ENCODE measurements at regions not wholly inside any gene's neighbourhood (a gene's known extent, or its start where the extent isn't known, plus 50 kb on each side); places are given as distances from the start of the nearest gene placed in this dataset.

DNA sequence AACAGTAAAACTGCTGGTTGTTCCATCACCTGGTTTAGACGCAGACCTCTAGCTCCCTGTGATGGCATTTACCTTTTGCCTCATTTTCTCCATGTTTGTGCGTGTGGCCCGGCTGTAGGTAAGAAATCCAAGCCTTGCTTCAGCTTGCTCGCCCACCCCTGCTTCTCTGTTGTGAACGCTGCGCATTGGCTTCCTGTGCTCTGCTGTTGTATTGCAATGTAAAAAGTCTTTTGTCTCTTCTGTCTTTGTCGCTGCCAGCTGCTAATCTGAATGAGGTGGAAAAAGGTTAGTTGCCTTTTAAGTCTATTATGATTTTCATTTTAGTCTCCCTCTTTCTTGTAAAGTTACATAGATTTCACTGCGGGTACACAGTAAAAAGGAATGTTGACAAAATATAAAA is 127.3 kb upstream of the PACRGL start:
- no peak for ATAC-seq
- TF ChIP-seq ZNF8 (CRISPR knock-in tag; IDR thresholded peaks at IDR 0.05) (no peak), RARB (CRISPR knock-in tag; IDR thresholded peaks at IDR 0.05) (no peak)
- TF ChIP-seq, protein P1, sequence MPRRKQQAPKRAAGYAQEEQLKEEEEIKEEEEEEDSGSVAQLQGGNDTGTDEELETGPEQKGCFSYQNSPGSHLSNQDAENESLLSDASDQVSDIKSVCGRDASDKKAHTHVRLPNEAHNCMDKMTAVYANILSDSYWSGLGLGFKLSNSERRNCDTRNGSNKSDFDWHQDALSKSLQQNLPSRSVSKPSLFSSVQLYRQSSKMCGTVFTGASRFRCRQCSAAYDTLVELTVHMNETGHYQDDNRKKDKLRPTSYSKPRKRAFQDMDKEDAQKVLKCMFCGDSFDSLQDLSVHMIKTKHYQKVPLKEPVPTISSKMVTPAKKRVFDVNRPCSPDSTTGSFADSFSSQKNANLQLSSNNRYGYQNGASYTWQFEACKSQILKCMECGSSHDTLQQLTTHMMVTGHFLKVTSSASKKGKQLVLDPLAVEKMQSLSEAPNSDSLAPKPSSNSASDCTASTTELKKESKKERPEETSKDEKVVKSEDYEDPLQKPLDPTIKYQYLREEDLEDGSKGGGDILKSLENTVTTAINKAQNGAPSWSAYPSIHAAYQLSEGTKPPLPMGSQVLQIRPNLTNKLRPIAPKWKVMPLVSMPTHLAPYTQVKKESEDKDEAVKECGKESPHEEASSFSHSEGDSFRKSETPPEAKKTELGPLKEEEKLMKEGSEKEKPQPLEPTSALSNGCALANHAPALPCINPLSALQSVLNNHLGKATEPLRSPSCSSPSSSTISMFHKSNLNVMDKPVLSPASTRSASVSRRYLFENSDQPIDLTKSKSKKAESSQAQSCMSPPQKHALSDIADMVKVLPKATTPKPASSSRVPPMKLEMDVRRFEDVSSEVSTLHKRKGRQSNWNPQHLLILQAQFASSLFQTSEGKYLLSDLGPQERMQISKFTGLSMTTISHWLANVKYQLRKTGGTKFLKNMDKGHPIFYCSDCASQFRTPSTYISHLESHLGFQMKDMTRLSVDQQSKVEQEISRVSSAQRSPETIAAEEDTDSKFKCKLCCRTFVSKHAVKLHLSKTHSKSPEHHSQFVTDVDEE (CRISPR knock-in tag; IDR thresholded peaks at IDR 0.05), result no peak

DNA sequence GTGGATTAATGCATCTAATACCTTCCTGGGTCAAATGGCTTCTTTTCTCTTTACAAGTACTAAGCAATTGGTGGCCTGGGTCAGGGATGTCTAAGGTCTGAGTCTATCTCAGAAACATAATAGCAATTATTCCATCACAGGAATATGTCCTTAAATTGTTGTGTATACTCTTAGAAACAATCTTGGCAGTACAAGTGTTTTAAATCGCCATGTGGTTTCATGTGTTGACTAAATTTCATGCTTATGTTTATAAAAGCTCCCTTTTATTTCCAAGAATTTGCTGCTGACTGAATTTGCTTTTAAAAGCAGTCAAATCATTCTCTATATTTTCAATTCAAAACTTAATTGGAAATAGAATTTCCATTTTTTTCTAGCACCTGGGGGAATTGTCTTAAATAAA is 125.3 kb upstream of the PACRGL start:
- TF ChIP-seq ZC3H10 (CRISPR knock-in tag; IDR thresholded peaks at IDR 0.05) (no peak), ZNF565 (CRISPR knock-in tag; conservative IDR thresholded peaks at IDR 0.05; ENCODE audit: low read depth) (no peak), PPARA (CRISPR knock-in tag; IDR thresholded peaks at IDR 0.05; ENCODE audit: borderline replicate concordance) (no peak), ZFP3 (CRISPR knock-in tag; IDR thresholded peaks at IDR 0.05) (no peak), GLIS3 (CRISPR knock-in tag; IDR thresholded peaks at IDR 0.05) (no peak), ZNF70 (CRISPR knock-in tag; IDR thresholded peaks at IDR 0.05) (no peak), RARB (CRISPR knock-in tag; IDR thresholded peaks at IDR 0.05) (no peak), TCF4 (CRISPR knock-in tag; IDR thresholded peaks at IDR 0.05; ENCODE audit: borderline replicate concordance) (no peak), ZNF8 (CRISPR knock-in tag; IDR thresholded peaks at IDR 0.05) (no peak), OSR1 (CRISPR knock-in tag; IDR thresholded peaks at IDR 0.05) (no peak), TOX (CRISPR knock-in tag; IDR thresholded peaks at IDR 0.05; ENCODE audit: borderline replicate concordance) (no peak), ESRRG (CRISPR knock-in tag; IDR thresholded peaks at IDR 0.05) (no peak), ZFP30 (CRISPR knock-in tag; IDR thresholded peaks at IDR 0.05) (no peak), ARNTL (CRISPR knock-in tag; IDR thresholded peaks at IDR 0.05; ENCODE audit: borderline replicate concordance, low read depth) (no peak), ISL1 (CRISPR knock-in tag; IDR thresholded peaks at IDR 0.05) (no peak)
- TF ChIP-seq, protein P2, sequence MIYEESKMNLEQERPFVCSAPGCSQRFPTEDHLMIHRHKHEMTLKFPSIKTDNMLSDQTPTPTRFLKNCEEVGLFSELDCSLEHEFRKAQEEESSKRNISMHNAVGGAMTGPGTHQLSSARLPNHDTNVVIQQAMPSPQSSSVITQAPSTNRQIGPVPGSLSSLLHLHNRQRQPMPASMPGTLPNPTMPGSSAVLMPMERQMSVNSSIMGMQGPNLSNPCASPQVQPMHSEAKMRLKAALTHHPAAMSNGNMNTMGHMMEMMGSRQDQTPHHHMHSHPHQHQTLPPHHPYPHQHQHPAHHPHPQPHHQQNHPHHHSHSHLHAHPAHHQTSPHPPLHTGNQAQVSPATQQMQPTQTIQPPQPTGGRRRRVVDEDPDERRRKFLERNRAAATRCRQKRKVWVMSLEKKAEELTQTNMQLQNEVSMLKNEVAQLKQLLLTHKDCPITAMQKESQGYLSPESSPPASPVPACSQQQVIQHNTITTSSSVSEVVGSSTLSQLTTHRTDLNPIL (CRISPR knock-in tag; IDR thresholded peaks at IDR 0.05; ENCODE audit: low read depth), result no peak
- TF ChIP-seq, protein P1 (CRISPR knock-in tag; IDR thresholded peaks at IDR 0.05), result no peak
- TF ChIP-seq, protein P3, sequence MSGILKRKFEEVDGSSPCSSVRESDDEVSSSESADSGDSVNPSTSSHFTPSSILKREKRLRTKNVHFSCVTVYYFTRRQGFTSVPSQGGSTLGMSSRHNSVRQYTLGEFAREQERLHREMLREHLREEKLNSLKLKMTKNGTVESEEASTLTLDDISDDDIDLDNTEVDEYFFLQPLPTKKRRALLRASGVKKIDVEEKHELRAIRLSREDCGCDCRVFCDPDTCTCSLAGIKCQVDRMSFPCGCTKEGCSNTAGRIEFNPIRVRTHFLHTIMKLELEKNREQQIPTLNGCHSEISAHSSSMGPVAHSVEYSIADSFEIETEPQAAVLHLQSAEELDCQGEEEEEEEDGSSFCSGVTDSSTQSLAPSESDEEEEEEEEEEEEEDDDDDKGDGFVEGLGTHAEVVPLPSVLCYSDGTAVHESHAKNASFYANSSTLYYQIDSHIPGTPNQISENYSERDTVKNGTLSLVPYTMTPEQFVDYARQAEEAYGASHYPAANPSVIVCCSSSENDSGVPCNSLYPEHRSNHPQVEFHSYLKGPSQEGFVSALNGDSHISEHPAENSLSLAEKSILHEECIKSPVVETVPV (CRISPR knock-in tag; IDR thresholded peaks at IDR 0.05), result no peak
- TF ChIP-seq, protein P4, sequence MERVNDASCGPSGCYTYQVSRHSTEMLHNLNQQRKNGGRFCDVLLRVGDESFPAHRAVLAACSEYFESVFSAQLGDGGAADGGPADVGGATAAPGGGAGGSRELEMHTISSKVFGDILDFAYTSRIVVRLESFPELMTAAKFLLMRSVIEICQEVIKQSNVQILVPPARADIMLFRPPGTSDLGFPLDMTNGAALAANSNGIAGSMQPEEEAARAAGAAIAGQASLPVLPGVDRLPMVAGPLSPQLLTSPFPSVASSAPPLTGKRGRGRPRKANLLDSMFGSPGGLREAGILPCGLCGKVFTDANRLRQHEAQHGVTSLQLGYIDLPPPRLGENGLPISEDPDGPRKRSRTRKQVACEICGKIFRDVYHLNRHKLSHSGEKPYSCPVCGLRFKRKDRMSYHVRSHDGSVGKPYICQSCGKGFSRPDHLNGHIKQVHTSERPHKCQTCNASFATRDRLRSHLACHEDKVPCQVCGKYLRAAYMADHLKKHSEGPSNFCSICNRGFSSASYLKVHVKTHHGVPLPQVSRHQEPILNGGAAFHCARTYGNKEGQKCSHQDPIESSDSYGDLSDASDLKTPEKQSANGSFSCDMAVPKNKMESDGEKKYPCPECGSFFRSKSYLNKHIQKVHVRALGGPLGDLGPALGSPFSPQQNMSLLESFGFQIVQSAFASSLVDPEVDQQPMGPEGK (CRISPR knock-in tag; IDR thresholded peaks at IDR 0.05; ENCODE audit: borderline replicate concordance), result no peak
- TF ChIP-seq, protein P5, sequence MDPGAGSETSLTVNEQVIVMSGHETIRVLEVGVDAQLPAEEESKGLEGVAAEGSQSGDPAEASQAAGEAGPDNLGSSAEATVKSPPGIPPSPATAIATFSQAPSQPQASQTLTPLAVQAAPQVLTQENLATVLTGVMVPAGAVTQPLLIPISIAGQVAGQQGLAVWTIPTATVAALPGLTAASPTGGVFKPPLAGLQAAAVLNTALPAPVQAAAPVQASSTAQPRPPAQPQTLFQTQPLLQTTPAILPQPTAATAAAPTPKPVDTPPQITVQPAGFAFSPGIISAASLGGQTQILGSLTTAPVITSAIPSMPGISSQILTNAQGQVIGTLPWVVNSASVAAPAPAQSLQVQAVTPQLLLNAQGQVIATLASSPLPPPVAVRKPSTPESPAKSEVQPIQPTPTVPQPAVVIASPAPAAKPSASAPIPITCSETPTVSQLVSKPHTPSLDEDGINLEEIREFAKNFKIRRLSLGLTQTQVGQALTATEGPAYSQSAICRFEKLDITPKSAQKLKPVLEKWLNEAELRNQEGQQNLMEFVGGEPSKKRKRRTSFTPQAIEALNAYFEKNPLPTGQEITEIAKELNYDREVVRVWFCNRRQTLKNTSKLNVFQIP (CRISPR knock-in tag; IDR thresholded peaks at IDR 0.05; ENCODE audit: borderline replicate concordance, low read depth), result no peak
- no peak for ATAC-seq
